HG03571 (cell line): ENCODE measurements at regions not wholly inside any gene's neighbourhood (a gene's known extent, or its start where the extent isn't known, plus 50 kb on each side); places are given as distances from the start of the nearest gene placed in this dataset.

Source experiments
- ATAC-seq: cut with Tn5 transposase; IDR thresholded peaks from one replicate; pipeline ENCODE4 v1.9.1; 2021; ENCODE audit not compliant: unreplicated experiment

DNA sequence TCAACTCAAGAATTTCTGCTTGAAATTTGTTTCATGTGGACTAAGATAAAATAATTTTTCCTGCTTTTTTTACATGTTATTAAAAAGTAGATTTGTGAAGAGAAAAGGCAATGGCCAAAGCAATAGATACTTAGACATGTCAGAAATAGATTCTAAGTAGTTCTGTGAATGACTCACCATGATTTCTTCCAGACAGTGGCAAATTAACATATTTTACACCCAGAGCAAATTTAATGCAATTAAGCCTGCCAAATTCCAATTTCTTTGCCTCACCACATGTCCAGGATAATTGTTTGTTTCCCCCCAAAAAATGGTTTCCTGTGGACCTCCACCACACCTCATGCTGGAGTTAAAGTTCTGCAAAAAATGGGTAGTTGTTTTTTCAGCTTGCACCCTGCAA is 651.4 kb downstream of the CETN3 start:
- ATAC-seq: no peak

DNA sequence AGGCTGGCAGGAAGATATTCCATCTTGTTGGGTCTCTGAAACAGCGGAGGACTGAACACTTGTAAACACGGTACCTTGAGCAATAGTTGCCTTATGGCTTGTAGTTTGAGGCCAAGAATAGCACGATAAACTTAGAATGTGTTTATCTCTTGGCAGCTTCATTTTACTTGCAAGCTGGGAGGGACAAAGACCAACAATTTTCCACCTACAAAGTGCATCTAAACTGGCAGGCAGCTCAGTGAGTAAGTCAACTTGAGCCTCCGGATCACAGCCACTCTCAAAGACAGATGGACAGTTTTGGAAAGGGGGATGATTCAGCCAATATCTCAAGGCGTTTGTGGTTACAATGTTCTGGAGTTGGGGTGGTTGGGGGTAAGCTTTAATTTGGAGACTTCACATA is 652.6 kb downstream of the CETN3 start:
- ATAC-seq: no peak

DNA sequence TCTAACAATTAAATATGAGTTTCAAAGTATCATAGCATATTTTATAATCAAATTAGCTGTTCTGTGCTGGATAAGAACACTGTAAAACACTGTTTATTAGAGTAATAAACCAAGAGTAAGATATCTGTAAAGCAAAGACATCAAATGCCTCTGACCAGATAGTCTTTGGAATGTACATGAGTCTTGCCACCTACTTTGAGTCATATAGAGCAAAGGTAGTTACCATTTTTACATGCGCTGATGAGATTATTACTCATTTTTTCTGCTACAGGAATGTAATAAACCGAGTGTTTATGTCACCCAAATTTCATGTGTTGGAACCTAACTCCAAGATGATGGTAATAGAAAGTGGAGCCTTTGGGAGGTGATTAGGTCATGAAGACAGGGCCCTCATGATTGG is 654.5 kb downstream of the CETN3 start:
- ATAC-seq: no peak

DNA sequence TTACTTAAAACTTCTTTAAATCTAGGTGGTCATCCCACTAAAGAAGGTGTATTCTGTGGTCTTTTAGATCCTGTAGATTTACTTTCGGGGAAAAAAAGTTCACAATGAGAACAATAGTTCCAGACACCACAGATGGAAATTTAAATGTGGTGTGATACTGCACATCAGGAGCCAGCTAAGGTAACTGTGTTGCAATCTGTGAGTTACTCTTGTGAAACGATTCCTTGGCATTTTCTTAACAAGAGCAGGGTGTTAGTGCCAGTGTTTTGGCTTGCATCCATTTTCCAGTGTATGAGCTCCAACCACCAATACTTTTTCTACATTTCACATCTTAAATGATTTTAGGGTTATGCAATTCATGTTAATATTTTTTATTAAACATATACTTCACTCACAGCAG is 674.5 kb downstream of the CETN3 start:
- no peak for ATAC-seq

DNA sequence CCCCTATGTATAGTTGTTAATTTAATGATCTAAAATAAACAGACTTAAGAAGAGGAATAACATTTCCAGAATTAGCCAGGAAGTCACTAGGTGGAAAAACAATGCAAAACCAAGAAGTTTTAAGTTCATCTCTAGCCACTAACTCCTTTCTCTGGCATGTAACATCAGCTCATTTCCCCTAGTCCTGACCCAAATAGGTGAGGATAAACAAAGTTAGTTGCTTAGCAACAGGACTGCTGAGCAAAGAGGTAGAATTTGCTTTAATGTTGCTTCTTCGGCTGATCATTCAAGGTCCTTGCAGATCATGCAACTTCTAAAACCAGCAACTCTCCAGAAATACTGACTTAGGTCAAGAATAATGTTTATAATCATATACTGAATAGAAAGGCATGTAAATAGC is 675.8 kb downstream of the CETN3 start:
- no peak for ATAC-seq

DNA sequence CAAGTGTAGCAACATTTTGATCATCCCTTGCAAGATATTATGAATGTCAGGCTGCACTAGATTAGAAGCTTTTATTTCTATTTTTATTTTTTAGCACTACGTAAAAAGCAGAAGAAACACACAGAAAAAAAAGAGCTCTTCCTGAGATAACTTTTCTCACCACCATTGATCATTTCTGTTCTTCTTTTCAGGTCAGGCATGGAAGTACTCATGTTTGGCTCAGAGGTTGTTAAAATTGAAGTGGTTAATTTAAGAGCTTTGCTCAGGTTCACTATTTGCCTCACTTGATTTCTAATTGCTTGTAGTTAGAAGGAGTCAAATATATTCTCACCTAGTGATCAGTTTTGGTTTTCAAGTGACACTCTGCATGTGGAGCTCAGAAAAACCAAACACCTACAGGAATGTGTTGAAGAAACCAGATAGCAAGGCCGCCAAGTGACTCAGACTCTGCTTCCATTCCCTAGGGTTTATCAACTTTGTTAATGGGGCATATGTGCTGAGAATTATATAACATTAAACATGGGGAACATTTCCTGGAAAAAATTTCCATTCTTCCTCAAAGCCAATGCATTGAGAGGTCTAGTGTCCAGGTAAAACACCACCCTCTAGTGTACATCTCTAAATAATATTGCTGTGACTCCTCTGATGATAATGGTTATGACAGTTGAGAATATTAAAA is 679.8 kb downstream of the CETN3 start:
- no peak for ATAC-seq

DNA sequence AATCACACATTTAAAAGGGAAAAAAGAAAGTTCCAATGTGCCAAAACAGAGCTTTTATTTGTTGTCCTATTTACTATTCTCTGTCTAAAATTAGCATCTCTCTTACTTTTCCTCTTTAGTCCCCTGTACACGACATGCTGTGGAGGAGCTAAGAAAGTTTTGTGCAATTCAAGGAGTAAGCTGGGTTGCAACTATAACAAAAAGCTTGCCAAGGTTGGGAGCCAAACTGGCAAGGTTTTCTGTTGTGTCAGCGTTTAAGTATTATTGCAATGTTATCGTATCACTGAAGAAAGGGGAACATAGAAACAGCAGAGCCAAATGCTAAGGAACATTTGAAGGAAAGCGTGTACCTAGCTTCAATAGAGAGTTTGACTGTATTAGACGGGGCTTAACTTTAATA is 680.8 kb downstream of the CETN3 start:
- ATAC-seq: no peak

DNA sequence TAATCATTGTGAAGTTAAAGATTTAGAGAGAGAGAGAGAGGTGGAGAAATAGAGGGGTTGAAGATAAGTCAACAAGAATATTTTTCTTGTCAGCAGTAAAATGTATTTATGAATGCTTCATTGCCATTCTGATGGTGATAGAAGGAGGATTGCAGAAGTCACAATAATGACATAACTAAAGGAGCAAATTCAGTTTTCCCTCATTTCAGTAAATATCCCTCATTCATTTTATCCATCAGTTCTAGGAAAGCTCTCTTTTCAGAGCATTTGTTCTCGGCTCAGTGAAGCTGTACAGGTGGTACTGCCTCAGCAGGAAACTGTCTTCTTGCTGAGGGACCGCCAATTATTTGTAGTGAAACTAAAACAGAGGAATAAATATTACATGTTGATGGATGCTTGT is 681.4 kb downstream of the CETN3 start:
- no peak for ATAC-seq

DNA sequence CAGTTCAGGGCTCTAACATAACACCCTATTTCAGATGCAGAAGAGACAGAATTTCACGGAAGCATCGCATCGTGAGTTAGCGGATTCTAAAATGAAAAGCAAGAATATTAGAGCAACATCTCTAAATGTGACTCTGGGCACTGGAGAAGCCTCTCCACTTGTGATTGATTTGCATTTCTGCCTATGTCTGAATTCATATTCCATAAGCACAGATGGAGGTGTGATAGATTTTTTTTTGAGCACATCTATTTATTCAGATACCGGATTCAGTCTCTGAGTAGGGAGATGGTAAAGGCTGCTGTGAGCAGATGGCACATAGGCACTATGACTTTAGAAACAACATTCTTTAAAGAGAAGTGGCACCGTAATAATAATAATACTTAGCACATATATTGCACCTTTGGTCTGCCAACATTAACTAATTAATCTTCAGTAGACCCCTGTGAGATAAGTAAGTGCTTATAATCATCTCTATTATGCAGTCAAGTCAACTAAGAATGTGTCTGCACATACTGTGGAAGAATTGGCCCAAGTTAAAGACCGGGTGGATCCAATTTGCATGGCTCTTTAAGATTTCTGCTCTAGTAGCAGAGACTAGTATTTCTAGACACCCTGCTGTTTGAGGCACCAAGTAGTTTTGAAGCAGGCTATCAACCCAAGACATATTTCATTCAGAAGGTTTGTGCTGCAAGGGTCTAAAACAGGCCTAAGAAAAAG is 685.0 kb downstream of the CETN3 start:
- no peak for ATAC-seq

DNA sequence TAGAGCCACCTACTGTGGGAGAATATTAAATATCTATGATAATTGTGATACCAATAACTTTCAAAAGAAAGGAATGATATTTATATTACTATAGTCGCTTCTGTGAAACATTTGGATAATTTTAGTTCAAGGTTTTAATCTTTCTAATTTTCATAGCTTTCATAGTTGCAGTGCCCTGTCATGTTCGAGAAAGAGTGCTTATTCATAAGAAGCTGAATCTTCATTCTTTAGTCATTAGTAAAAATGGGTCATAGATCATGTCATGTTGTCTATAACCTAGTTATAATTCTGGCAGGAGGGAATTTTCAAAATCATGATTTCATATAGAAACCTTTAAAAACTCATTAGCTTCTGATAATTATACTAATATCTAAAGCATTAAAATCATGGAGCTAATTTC is 685.6 kb downstream of the CETN3 start:
- ATAC-seq: no peak

DNA sequence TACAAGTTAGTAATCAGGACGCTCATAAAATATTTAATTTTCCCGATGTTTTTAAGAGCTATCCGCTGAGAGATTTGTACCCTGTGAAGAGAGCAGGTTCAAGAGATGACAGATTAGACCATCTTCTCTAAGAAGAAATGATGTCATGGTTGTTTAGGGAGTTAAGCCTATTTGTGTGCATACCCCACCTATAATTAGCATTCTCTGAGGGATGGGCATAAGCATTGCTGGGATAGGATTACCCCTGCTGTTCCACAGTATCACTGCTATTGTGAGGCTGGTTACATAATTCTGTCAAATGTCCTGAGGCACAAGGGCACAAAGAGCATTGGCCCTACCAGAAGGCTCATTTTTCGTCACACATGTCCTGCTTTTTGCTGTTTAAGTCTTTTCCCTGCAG is 687.0 kb downstream of the CETN3 start:
- no peak for ATAC-seq

DNA sequence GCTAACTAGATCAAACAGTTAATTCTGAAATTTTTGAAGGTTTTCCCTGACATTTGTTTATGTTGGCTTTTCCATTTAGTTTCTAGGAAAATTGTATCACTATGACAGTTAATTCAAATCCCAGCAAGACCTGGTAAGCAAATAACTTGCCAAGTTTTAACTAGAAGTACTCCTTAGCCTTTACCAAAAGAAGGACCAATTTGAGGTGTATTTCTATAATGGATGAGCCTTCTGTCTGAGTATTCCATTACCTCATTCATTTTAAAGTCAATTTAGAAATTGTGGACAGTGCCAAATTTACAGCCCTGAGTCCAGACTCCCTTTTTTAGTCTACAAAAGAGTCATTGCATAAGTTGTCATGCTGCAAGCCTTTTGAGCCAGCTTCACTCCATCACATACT is 687.6 kb downstream of the CETN3 start:
- ATAC-seq: no peak

DNA sequence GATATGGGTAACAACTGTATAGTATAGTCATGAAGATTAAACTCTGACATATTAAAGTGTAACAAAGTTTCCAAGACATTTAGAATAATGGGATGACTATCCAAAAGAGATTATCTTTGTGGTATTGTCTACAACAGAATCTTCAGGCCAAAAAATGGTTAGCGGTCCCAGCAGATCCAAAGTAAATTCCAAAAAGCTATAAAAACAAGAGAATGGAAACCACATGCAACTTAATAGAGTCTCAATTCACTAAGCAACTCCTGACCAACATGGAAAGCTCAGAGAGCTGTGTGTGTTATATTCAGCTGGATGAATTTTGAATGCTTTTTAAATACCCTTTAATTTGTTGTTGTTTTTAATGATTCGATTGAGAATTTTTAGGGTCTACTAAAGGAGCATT is 688.2 kb downstream of the CETN3 start:
- ATAC-seq: no peak

DNA sequence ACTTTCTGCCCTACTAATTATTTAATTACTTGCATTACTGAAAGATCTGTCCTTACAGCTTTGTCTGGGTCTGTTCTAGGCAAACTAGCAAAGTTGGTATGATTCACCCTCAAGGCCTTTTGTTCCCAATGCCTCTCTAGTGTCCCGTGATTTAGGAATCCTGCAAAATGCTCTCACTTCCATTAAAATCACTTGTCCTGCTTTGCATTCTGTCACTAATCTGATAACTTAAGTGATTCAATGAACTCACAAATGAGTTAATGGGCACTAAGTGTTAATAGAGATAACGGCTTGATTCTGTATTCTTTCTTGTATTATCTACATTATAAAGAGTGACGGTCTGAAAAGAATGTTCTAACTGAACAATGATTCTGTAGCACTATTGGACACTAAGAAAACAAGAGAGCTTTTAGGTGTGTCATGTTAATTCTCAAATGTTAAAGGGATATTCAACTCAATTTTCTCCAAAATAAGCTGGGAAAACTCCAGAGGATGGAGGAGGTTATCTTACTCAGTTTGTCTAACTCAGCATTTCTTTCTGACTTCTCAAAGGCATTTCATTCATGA is 697.3 kb downstream of the CETN3 start:
- no peak for ATAC-seq

DNA sequence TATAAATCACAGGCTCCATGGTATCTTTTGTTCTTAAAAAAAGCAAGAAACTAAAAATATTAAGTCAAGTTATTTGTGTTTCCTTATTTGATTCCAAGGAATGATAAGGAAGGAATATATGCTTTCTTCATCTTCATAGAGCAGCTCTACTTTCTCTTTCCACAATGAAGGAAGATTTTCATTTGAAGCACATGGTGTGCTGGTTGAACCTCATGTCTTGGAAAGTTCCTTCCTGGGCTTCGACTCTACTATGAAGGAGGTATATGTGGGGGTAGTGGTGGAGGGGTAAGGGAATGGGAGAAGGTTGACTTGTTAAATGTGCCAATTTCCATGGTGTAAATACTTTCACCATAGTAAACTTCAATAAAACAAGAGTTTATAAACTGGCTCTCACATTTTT is 698.0 kb downstream of the CETN3 start:
- no peak for ATAC-seq

DNA sequence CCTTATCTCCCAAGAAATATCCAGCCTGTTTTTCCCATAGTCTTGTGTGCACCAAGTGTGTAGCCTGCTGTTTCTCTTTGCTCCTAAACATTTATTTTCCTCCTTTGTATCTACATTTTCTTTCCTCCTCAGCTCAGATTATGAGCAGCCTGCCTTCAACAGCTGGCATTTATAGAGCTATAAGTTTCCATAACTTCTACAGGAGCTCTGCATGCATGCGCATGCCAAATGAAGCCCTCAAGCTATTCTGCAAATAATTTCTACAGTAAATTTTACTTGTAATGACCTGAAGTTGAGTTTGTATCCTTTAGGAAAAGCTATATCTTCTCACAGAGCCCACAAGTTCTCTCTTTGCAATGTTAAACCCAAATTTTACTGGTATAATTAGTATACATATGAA is 699.5 kb downstream of the CETN3 start:
- no peak for ATAC-seq

DNA sequence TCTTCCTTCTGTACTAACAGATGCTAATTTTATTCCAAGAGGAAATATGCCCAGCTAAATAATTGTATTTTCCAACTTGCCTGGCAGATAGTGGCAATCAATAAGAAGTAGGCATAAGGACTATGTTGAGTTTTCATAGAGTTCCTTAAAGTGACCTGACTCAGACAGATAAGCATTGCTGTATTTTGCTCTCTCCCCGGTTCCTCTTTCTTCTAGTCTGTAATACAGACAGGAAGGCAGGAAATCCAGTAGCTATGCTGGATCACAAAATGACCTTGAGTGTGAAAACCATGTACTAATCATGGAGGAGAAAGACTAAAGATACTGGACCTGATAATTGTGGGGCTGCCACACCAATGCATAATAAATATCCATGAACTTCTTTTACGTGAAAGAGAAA is 701.7 kb downstream of the CETN3 start:
- ATAC-seq: no peak

DNA sequence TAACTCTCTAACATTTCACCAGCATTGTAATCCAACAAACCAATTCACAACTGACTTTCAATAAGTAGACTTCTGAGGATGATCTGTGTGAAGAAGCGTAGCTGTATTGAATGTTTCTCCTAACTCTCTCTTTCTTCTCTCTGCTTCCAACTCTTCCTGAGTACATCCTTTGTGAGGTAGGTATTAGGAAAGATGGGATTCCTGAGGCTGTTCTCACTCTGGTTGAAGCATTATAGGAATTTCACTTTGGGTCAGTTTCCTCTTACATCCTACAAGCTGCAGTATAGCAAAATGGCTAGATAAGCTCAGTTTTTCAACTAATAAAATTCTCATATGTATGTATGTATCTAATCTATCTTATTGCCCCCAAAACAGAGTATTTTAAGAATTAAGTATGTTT is 702.8 kb downstream of the CETN3 start:
- no peak for ATAC-seq

DNA sequence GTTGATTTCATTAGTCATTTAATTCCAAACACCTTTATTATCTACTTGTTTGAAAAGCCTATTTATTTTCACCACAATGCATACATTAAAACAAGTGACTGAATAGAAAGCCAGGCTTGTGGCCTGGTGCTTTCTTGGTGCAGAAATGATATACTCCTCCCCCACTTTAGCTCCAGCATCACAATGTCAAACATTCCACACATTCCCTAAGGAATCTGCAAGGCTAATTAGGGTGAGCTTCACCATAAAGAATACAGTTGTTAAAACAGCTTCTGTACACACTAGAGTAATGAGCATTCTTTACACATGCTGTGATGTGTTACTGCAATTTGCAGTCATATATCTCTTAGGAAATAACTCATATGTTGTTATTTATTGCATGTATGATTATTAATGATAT is 705.7 kb downstream of the CETN3 start:
- no peak for ATAC-seq

DNA sequence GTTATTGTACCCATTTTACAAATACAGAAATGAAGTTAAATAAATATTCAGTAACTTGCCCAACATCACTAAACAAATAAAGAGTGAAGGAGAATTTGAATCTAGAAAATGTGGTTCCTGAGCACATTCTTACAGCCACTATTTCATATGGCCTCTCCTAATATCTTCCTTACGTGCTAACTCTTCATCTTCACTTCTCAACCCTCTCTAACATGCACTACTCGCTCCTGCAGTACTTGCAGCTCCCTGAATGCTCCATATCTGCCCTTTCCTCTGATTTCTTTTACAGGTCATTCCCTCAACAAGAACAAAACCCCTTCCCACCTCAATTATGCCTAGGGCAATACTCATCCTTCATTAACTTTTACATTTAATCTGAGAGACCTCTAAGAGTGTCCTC is 711.5 kb downstream of the CETN3 start:
- ATAC-seq: no peak

DNA sequence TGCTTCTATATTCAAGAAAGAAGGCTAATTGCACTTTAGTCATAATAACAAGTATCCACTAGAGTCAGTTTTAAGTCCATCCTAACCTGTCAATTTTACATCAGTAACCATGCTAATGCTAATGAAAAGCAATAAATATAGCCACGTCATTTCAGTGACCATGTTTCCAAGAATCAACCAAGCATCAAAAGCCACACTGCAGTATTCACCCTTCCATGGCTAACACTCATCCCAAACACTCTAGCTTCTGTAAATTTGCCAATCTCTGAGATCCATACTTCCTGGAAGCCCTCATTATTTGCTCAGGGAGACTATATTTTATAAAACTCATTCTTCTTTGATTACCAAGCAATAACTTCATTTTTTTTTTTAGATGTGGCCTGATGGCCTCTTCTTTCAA is 712.0 kb downstream of the CETN3 start:
- no peak for ATAC-seq

DNA sequence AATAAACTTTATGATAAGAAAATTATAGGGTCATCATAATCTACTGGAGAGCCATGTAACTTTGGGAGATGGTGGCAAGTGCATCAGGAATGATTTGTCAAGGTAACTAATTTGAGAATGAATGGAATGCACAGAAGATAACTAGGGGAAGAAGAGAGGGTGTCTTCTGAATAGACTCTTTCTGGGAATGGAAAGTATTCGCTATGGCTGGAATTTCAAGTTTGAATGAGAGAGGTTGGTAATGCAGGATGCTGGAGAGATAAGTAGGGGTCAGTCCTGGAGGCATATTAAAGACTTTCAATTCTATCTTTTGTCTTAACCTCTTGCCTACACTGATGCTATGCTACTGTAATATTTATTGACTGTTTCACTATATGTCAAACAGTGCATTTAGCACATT is 714.2 kb downstream of the CETN3 start:
- ATAC-seq: no peak
